ENCODE measurements at regions not wholly inside any gene's neighbourhood (a gene's known extent, or its start where the extent isn't known, plus 50 kb on each side); places are given as distances from the start of the nearest gene placed in this dataset.

DNA sequence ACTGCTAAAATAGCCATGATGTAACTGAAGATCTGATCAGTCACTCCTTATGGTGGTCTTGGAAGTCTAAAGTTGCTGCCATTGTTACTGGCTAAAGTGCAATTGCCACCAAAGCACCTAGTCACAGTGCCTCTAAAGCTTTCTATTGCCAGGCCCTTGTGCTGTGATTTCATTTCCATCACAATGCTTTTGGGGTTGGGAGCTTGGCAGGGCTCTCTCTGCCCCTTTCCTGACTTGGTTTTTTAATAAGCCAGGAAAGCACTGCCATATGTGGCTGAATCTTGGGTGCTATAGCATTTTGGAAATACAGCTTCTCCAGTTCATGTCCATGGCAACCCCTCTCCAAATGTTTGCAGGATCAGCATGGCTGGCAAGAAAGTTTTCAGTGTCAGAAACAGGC, 1712.4 kb upstream of the TENM3 start:
- H3K27me3 ChIP-seq, result no peaks in the 10 kb centered on the region
- intact Hi-C loops (cut with DNase I), result no loop called here
- H3K27ac ChIP-seq, result no peak overlapping the region
- TF ChIP-seq POLR2A (IDR thresholded peaks at IDR 0.05), result no peak
- TF ChIP-seq, protein P1, sequence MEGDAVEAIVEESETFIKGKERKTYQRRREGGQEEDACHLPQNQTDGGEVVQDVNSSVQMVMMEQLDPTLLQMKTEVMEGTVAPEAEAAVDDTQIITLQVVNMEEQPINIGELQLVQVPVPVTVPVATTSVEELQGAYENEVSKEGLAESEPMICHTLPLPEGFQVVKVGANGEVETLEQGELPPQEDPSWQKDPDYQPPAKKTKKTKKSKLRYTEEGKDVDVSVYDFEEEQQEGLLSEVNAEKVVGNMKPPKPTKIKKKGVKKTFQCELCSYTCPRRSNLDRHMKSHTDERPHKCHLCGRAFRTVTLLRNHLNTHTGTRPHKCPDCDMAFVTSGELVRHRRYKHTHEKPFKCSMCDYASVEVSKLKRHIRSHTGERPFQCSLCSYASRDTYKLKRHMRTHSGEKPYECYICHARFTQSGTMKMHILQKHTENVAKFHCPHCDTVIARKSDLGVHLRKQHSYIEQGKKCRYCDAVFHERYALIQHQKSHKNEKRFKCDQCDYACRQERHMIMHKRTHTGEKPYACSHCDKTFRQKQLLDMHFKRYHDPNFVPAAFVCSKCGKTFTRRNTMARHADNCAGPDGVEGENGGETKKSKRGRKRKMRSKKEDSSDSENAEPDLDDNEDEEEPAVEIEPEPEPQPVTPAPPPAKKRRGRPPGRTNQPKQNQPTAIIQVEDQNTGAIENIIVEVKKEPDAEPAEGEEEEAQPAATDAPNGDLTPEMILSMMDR (IDR thresholded peaks at IDR 0.05), result no peak
- no peaks in the 10 kb centered on the region for H3K36me3 ChIP-seq
- H3K4me1 ChIP-seq, result no peaks in the 10 kb centered on the region
- H3K9me3 ChIP-seq, result no peaks in the 10 kb centered on the region
- DNase-seq, result no peak
- H3K4me3 ChIP-seq (replicated peaks in 1 of 3), result no peak overlapping the region

DNA sequence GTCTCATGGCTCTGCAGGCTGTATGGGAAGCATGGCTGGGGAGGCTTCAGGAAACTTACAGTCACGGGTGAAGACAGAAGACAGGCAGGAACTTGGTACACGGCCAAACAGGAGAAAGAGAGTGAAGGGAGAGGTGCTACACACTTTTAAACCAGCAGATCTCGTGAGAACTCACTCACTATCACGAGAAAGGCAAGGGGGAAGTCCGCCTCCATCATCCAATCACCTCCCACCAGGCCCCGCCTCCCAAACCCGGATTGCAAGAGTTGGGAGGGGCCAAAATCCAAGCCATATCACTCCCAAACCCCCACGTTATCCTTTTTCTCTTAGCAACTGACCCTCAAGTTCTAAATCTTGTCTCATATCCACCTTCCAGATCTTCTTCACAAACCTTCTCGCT, 1710.5 kb upstream of the TENM3 start:
- no peaks in the 10 kb centered on the region for H3K36me3 ChIP-seq
- no peaks in the 10 kb centered on the region for H3K4me1 ChIP-seq
- intact Hi-C loops (cut with DNase I), result no loop called here
- no peaks in the 10 kb centered on the region for H3K9me3 ChIP-seq
- DNase-seq, result no peak
- H3K27me3 ChIP-seq, result no peaks in the 10 kb centered on the region
- no peak overlapping the region for H3K4me3 ChIP-seq (replicated peaks in 1 of 3)
- WGBS, 2 donors, result 77 to 82% methylated on average over 9 of the region's 9 CpGs
- TF ChIP-seq, protein P1 (IDR thresholded peaks at IDR 0.05), result no peak
- TF ChIP-seq POLR2A (IDR thresholded peaks at IDR 0.05), result no peak
- H3K27ac ChIP-seq, result no peak overlapping the region

DNA sequence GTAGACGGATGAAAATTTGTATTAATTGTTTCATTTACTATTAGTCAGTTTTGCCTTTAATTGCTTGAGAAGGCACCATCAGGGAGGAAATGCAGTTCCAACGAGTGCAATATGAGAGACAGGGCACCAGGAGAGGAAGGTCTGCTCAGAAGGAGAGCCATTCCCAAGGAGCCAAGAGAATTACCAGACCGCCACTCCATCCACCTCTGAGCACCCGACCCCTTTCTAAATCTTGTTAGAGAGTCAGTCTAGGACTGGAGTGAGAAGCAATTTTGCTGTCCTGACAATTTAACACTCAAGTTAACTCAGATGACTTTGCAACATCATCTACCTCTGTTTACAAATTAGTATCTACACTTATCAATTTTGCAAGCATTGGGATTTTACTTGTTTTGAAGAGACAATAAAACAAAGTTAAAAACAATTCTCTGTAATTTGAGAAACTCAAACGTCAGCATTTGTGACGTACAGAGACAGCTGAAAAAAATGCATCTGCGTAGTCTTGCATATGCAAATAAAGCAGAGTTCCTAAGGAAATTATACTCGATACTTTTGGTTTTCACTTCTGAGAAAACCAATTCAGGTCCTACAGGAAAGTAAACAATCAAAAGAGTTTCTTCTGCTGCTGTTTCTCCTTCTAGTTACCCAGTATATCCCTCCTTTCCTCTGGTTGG, 1704.7 kb upstream of the TENM3 start:
- no peak overlapping the region for H3K4me3 ChIP-seq (replicated peaks in 1 of 3)
- no peak overlapping the region for H3K27ac ChIP-seq
- TF ChIP-seq, protein P1 (IDR thresholded peaks at IDR 0.05), result no peak
- TF ChIP-seq POLR2A (IDR thresholded peaks at IDR 0.05), result no peak
- no peaks in the 10 kb centered on the region for H3K27me3 ChIP-seq
- intact Hi-C loops (cut with DNase I), result no loop called here
- H3K9me3 ChIP-seq, result no peaks in the 10 kb centered on the region
- no peaks in the 10 kb centered on the region for H3K4me1 ChIP-seq
- H3K36me3 ChIP-seq, result no peaks in the 10 kb centered on the region
- no peak for DNase-seq
- WGBS, 2 donors, result 56 to 63% methylated on average over 8 of the region's 8 CpGs

DNA sequence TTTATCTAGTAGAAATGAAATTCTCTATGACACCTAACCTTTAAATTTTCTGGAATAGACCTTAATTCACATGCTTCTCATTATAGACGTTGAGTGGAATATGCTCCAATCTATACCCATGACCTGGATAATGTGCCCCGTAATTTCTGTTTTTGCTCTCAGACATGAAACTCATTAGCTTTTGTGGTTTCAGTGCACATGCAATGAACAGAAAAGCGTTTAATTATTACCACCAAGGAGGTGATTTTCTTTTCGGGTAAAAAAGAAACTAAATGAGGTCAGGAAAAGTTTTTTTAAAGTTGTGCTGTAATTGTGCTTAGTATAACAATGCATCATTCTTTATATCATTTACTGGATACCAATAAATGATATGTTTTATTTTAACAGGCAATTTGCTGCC, 1703.9 kb upstream of the TENM3 start:
- Histone ChIP-seq H3K27me3 (no peaks in the 10 kb centered on the region), H3K9me3 (no peaks in the 10 kb centered on the region), H3K4me3 (replicated peaks in 1 of 3) (no peak overlapping the region), H3K4me1 (no peaks in the 10 kb centered on the region), H3K27ac (no peak overlapping the region), H3K36me3 (no peaks in the 10 kb centered on the region)
- TF ChIP-seq POLR2A (IDR thresholded peaks at IDR 0.05), result no peak
- TF ChIP-seq, protein P1 (IDR thresholded peaks at IDR 0.05), result no peak
- intact Hi-C loops (cut with DNase I), result no loop called here
- 80% methylated on average over 4 of the region's 4 CpGs for WGBS, 2 donors
- no peak for DNase-seq

DNA sequence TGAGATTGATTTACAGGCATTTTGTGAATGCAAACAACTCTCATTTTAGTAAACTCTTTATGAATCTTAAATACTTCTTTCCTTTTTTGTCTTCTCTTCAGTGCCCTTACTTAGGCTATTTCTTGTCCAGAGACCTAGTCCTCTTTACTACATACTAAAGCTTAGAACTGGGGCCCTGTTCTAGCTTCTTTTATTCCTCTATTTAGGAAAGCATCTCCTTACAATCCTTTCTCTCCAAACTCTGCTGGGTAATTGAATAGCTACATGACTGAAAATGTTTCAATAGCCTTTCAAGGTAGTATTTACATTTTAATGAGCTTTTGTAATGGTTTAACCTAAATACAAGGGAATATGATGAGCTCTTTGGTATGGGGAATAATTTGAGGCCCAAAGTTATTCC, 1701.5 kb upstream of the TENM3 start:
- TF ChIP-seq, protein P1 (IDR thresholded peaks at IDR 0.05), result no peak
- no peak for TF ChIP-seq POLR2A (IDR thresholded peaks at IDR 0.05)
- Histone ChIP-seq H3K27me3 (no peaks in the 10 kb centered on the region), H3K27ac (no peak overlapping the region), H3K36me3 (no peaks in the 10 kb centered on the region), H3K4me3 (replicated peaks in 1 of 3) (no peak overlapping the region), H3K4me1 (no peaks in the 10 kb centered on the region), H3K9me3 (no peaks in the 10 kb centered on the region)
- intact Hi-C loops (cut with DNase I), result no loop called here
- no peak for DNase-seq
